ENCODE measurements at regions not wholly inside any gene's neighbourhood (a gene's known extent, or its start where the extent isn't known, plus 50 kb on each side); places are given as distances from the start of the nearest gene placed in this dataset.

DNA sequence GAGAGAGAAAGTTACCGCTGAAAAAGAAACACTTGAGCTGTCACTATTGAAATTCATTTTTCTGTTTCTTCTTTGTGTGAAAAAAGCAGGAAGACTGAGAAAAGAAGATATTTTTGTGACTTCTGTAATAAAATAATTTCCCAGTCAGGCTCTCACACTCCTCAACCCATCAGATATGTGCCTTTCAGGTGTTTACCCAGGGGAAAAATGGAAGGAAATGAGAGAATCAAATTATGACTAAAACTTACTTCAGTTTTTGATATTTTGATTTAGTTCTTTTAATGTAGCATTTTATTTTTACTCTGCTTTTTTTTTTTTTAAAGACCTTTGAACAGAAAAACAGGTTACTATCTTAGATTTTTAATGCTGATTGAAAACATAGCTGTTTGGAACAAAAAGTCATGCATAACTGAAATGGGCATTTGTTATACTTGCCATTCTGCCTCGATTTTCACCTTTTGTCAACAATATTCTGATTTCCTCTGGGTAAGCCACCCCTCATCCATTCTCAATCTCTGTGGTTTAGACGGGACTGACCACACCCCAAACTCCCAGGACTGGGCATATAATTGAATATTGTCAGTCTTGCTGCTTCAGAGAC, 133.2 kb upstream of the KRR1 start:
- TF ChIP-seq EZH2phosphoT487 (IDR thresholded peaks at IDR 0.05; ENCODE audit: insufficient read depth, low read depth) (no peak), EZH2 (IDR thresholded peaks at IDR 0.05; ENCODE audit: insufficient read depth, poor library complexity, severe bottlenecking) (no peak)
